Fibroblast of skin of right biceps (primary cell): ENCODE measurements at regions not wholly inside any gene's neighbourhood (a gene's known extent, or its start where the extent isn't known, plus 50 kb on each side); places are given as distances from the start of the nearest gene placed in this dataset.

Experiments
- DNase-seq: peaks from one replicate; pipeline ENCODE4 v3.0.0-alpha.2; 2013

GRCh38 chr17:79338152-79338551 is 263.5 kb downstream of the ENGASE start:
- no peak for DNase-seq

- DNase-seq, result no peak
Observed at GRCh38 chr17:79337053-79337452, 262.4 kb downstream of the ENGASE start.

GRCh38 chr17:79335456-79335855 is 260.8 kb downstream of the ENGASE start:
- no peak for DNase-seq

- no peak for DNase-seq
Observed at GRCh38 chr17:79332011-79332554, 257.5 kb downstream of the ENGASE start.

- no peak for DNase-seq
Observed at GRCh38 chr17:79331492-79331891, 256.9 kb downstream of the ENGASE start.

GRCh38 chr17:79330696-79331095 is 256.1 kb downstream of the ENGASE start:
- DNase-seq, result no peak

- no peak for DNase-seq
Observed at GRCh38 chr17:79330229-79330628, 255.6 kb downstream of the ENGASE start.

GRCh38 chr17:79326814-79327213 is 252.2 kb downstream of the ENGASE start:
- DNase-seq, result no peak

GRCh38 chr17:79325709-79326430 is 251.2 kb downstream of the ENGASE start:
- DNase-seq, result peak; percentile 15

GRCh38 chr17:79324194-79324593 is 249.6 kb downstream of the ENGASE start:
- no peak for DNase-seq

GRCh38 chr17:79323566-79323965 is 248.9 kb downstream of the ENGASE start:
- DNase-seq, result no peak

- no peak for DNase-seq
Observed at GRCh38 chr17:79322211-79323123, 247.8 kb downstream of the ENGASE start.

- DNase-seq, result no peak
Observed at GRCh38 chr17:79320331-79320730, 245.7 kb downstream of the ENGASE start.

- DNase-seq, result no peak
Observed at GRCh38 chr17:79317916-79318315, 243.3 kb downstream of the ENGASE start.

- no peak for DNase-seq
Observed at GRCh38 chr17:79316805-79317204, 242.2 kb downstream of the ENGASE start.

- DNase-seq, result no peak
Observed at GRCh38 chr17:79315358-79316105, 240.9 kb downstream of the ENGASE start.

GRCh38 chr17:79314617-79315357 is 240.2 kb downstream of the ENGASE start:
- DNase-seq, result no peak

GRCh38 chr17:79311373-79311772 is 236.7 kb downstream of the ENGASE start:
- no peak for DNase-seq

GRCh38 chr17:79306424-79307318 is 232.0 kb downstream of the ENGASE start:
- DNase-seq, result no peak

GRCh38 chr17:79305768-79306423 is 231.3 kb downstream of the ENGASE start:
- no peak for DNase-seq

GRCh38 chr17:79305376-79305767 is 230.7 kb downstream of the ENGASE start:
- DNase-seq, result no peak
